ENCODE measurements at regions not wholly inside any gene's neighbourhood (a gene's known extent, or its start where the extent isn't known, plus 50 kb on each side); places are given as distances from the start of the nearest gene placed in this dataset.

- peak overlapping the region; percentile 22 to 23 for H3K4me3 ChIP-seq (ENCODE audit: low read length in 2 of 2)
- no peaks in the 10 kb centered on the region for H3K36me3 ChIP-seq (ENCODE audit: control insufficient read depth in 2 of 2, insufficient read depth in 2 of 2, low read length in 2 of 2)
- no peak overlapping the region for H3K27ac ChIP-seq (ENCODE audit: low read length)
- H3K9me3 ChIP-seq (ENCODE audit: control insufficient read depth in 2 of 2, low read length in 2 of 2) = peaks cover 3 to 6% of the 10 kb centered on the region in 2 donors
- no peaks in the 10 kb centered on the region for H3K4me1 ChIP-seq (ENCODE audit: control insufficient read depth, insufficient read depth, low read length)
- H3K9ac ChIP-seq (ENCODE audit: low read length in 2 of 2) = no peak overlapping the region
- peaks cover 12 to 13% of the 10 kb centered on the region in 2 donors for H3K27me3 ChIP-seq (ENCODE audit: control insufficient read depth in 1 of 2, insufficient read depth in 2 of 2, low read length in 2 of 2)
These were observed 184.0 kb downstream of the GPX5 start for GRCh38 chr6:28709478-28710349.

- H3K27ac ChIP-seq (ENCODE audit: low read length) = no peak overlapping the region
- no peak overlapping the region for H3K4me3 ChIP-seq (ENCODE audit: low read length in 2 of 2)
- no peaks in the 10 kb centered on the region for H3K4me1 ChIP-seq (ENCODE audit: control insufficient read depth, insufficient read depth, low read length)
- H3K9ac ChIP-seq (ENCODE audit: low read length in 2 of 2) = no peak overlapping the region
- no peaks in the 10 kb centered on the region for H3K36me3 ChIP-seq (ENCODE audit: control insufficient read depth in 2 of 2, insufficient read depth in 2 of 2, low read length in 2 of 2)
- peaks cover 12 to 13% of the 10 kb centered on the region in 2 donors for H3K27me3 ChIP-seq (ENCODE audit: control insufficient read depth in 1 of 2, insufficient read depth in 2 of 2, low read length in 2 of 2)
- H3K9me3 ChIP-seq (ENCODE audit: control insufficient read depth in 2 of 2, low read length in 2 of 2) = peaks cover 3 to 6% of the 10 kb centered on the region in 2 donors
These were observed 184.9 kb downstream of the GPX5 start for GRCh38 chr6:28710466-28711191.

- Histone ChIP-seq H3K9ac (ENCODE audit: low read length in 2 of 2) (no peak overlapping the region), H3K27ac (ENCODE audit: low read length) (no peak overlapping the region)
These were observed 185.6 kb downstream of the GPX5 start for GRCh38 chr6:28711325-28711724.

GRCh38 chr6:28711788-28712341 is 186.2 kb downstream of the GPX5 start:
- Histone ChIP-seq H3K4me1 (ENCODE audit: control insufficient read depth, insufficient read depth, low read length) (no peaks in the 10 kb centered on the region), H3K27me3 (ENCODE audit: control insufficient read depth in 1 of 2, insufficient read depth in 2 of 2, low read length in 2 of 2) (peaks cover 12 to 13% of the 10 kb centered on the region in 2 donors), H3K9me3 (ENCODE audit: control insufficient read depth in 2 of 2, low read length in 2 of 2) (peaks cover 3 to 6% of the 10 kb centered on the region in 2 donors), H3K9ac (ENCODE audit: low read length in 2 of 2) (no peak overlapping the region), H3K27ac (ENCODE audit: low read length) (no peak overlapping the region), H3K36me3 (ENCODE audit: control insufficient read depth in 2 of 2, insufficient read depth in 2 of 2, low read length in 2 of 2) (no peaks in the 10 kb centered on the region), H3K4me3 (ENCODE audit: low read length in 2 of 2) (no peak overlapping the region)

More at GRCh38 chr6:28711325-28711724, 185.6 kb downstream of the GPX5 start:
- Histone ChIP-seq H3K27me3 (ENCODE audit: control insufficient read depth in 1 of 2, insufficient read depth in 2 of 2, low read length in 2 of 2) (peaks cover 12 to 13% of the 10 kb centered on the region in 2 donors), H3K36me3 (ENCODE audit: control insufficient read depth in 2 of 2, insufficient read depth in 2 of 2, low read length in 2 of 2) (no peaks in the 10 kb centered on the region), H3K4me3 (ENCODE audit: low read length in 2 of 2) (no peak overlapping the region), H3K9me3 (ENCODE audit: control insufficient read depth in 2 of 2, low read length in 2 of 2) (peaks cover 3 to 6% of the 10 kb centered on the region in 2 donors), H3K4me1 (ENCODE audit: control insufficient read depth, insufficient read depth, low read length) (no peaks in the 10 kb centered on the region)

- Histone ChIP-seq H3K27ac (ENCODE audit: low read length) (no peak overlapping the region), H3K27me3 (ENCODE audit: control insufficient read depth in 1 of 2, insufficient read depth in 2 of 2, low read length in 2 of 2) (peaks cover 12 to 13% of the 10 kb centered on the region in 2 donors), H3K9ac (ENCODE audit: low read length in 2 of 2) (no peak overlapping the region), H3K4me3 (ENCODE audit: low read length in 2 of 2) (no peak overlapping the region), H3K4me1 (ENCODE audit: control insufficient read depth, insufficient read depth, low read length) (no peaks in the 10 kb centered on the region), H3K36me3 (ENCODE audit: control insufficient read depth in 2 of 2, insufficient read depth in 2 of 2, low read length in 2 of 2) (no peaks in the 10 kb centered on the region), H3K9me3 (ENCODE audit: control insufficient read depth in 2 of 2, low read length in 2 of 2) (peaks cover 0 to 6% of the 10 kb centered on the region in 2 donors)
These were observed 187.3 kb downstream of the GPX5 start for GRCh38 chr6:28712982-28713381.

GRCh38 chr6:28719275-28719940 is 193.7 kb downstream of the GPX5 start:
- Histone ChIP-seq H3K9ac (ENCODE audit: low read length in 2 of 2) (no peak overlapping the region), H3K9me3 (ENCODE audit: control insufficient read depth in 2 of 2, low read length in 2 of 2) (no peaks in the 10 kb centered on the region), H3K4me1 (ENCODE audit: control insufficient read depth, insufficient read depth, low read length) (no peaks in the 10 kb centered on the region), H3K27ac (ENCODE audit: low read length) (no peak overlapping the region), H3K4me3 (ENCODE audit: low read length in 2 of 2) (no peak overlapping the region), H3K27me3 (ENCODE audit: control insufficient read depth in 1 of 2, insufficient read depth in 2 of 2, low read length in 2 of 2) (peaks cover 9 to 13% of the 10 kb centered on the region in 2 donors), H3K36me3 (ENCODE audit: control insufficient read depth in 2 of 2, insufficient read depth in 2 of 2, low read length in 2 of 2) (no peaks in the 10 kb centered on the region)

GRCh38 chr6:28720357-28721231 is 194.9 kb downstream of the GPX5 start:
- Histone ChIP-seq H3K27me3 (ENCODE audit: control insufficient read depth in 1 of 2, insufficient read depth in 2 of 2, low read length in 2 of 2) (peaks cover 9 to 13% of the 10 kb centered on the region in 2 donors), H3K4me3 (ENCODE audit: low read length in 2 of 2) (no peak overlapping the region), H3K36me3 (ENCODE audit: control insufficient read depth in 2 of 2, insufficient read depth in 2 of 2, low read length in 2 of 2) (no peaks in the 10 kb centered on the region), H3K27ac (ENCODE audit: low read length) (no peak overlapping the region), H3K9me3 (ENCODE audit: control insufficient read depth in 2 of 2, low read length in 2 of 2) (no peaks in the 10 kb centered on the region), H3K4me1 (ENCODE audit: control insufficient read depth, insufficient read depth, low read length) (no peaks in the 10 kb centered on the region), H3K9ac (ENCODE audit: low read length in 2 of 2) (no peak overlapping the region)

- Histone ChIP-seq H3K36me3 (ENCODE audit: control insufficient read depth in 2 of 2, insufficient read depth in 2 of 2, low read length in 2 of 2) (no peaks in the 10 kb centered on the region), H3K27me3 (ENCODE audit: control insufficient read depth in 1 of 2, insufficient read depth in 2 of 2, low read length in 2 of 2) (peaks cover 9 to 16% of the 10 kb centered on the region in 2 donors), H3K27ac (ENCODE audit: low read length) (no peak overlapping the region), H3K9ac (ENCODE audit: low read length in 2 of 2) (no peak overlapping the region), H3K4me1 (ENCODE audit: control insufficient read depth, insufficient read depth, low read length) (no peaks in the 10 kb centered on the region), H3K4me3 (ENCODE audit: low read length in 2 of 2) (no peak overlapping the region), H3K9me3 (ENCODE audit: control insufficient read depth in 2 of 2, low read length in 2 of 2) (no peaks in the 10 kb centered on the region)
These were observed 195.7 kb downstream of the GPX5 start for GRCh38 chr6:28721372-28721771.

- no peak overlapping the region for H3K27ac ChIP-seq (ENCODE audit: low read length)
- H3K4me1 ChIP-seq (ENCODE audit: control insufficient read depth, insufficient read depth, low read length) = no peaks in the 10 kb centered on the region
These were observed 198.7 kb downstream of the GPX5 start for GRCh38 chr6:28724395-28724794.

More at GRCh38 chr6:28724395-28724794, 198.7 kb downstream of the GPX5 start:
- Histone ChIP-seq H3K36me3 (ENCODE audit: control insufficient read depth in 2 of 2, insufficient read depth in 2 of 2, low read length in 2 of 2) (no peaks in the 10 kb centered on the region), H3K9ac (ENCODE audit: low read length in 2 of 2) (no peak overlapping the region), H3K27me3 (ENCODE audit: control insufficient read depth in 1 of 2, insufficient read depth in 2 of 2, low read length in 2 of 2) (peaks cover 11 to 23% of the 10 kb centered on the region in 2 donors), H3K9me3 (ENCODE audit: control insufficient read depth in 2 of 2, low read length in 2 of 2) (no peaks in the 10 kb centered on the region), H3K4me3 (ENCODE audit: low read length in 2 of 2) (no peak overlapping the region)
